HG03558 (cell line): ENCODE measurements at regions not wholly inside any gene's neighbourhood (a gene's known extent, or its start where the extent isn't known, plus 50 kb on each side); places are given as distances from the start of the nearest gene placed in this dataset.
"Not testable (repeated sequence)": the region's sequence is repeated elsewhere in the genome, so short reads cannot be mapped to it uniquely, and the experiment has no call there.

Source experiments
- ATAC-seq: cut with Tn5 transposase; IDR thresholded peaks from one replicate; pipeline ENCODE4 v1.9.1; 2021; ENCODE audit warnings: moderate number of reproducible peaks; ENCODE audit not compliant: unreplicated experiment; ENCODE audit errors: extremely low read depth

DNA sequence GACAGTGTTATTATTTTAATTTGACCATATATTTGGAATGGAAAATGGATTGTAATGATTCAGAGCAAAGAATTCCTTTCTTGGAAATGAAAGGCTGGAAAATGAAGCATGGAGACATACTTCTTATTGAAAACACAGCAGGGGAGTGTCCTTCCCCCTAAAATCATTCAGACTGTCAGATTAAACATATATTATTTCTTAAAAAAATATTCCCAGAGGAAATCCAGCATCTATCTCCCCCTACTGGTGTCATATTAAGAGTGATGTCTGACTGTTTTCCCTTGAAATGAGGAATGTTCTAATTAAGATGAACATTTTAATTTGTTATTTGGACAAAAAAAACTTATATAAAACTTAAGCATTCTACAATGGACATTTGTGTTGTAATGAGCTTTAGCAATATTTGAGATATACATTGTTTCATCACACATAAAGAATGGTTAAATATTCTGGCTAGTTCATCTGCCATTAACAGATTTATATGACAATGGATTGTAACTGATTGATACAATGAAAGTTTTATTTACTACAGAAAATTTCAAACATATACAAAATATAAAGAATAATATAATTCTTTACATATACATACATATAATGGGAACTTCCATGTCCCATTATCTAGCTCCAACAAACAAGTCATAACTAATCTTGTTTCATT lies 264.6 kb downstream of the SPRY1 start:
- no peak for ATAC-seq

DNA sequence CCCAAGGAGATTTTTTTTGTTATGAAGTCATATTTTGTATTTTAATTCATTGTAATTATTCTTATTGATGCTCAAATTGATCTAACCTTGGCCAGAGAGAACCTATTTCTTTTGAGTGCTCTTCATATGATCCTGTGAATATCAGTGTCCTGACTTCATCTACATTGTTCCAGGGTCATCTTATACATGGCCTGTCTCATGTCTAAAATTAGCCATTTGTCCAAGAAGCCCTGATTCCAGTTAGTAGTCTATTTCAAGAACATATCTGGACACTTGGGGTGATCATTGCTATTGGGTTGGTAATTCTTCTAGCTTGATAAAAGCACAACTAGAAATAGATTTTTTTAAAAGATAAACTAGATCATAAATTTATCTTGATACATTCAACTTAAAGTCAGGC lies 266.2 kb downstream of the SPRY1 start:
- no peak for ATAC-seq

GRCh38 chr4:123666486-123666885 lies 269.9 kb downstream of the SPRY1 start:
- ATAC-seq, result no peak

- ATAC-seq, result no peak
These were observed 270.9 kb downstream of the SPRY1 start for GRCh38 chr4:123667496-123667895.

- no peak for ATAC-seq
These were observed 271.4 kb downstream of the SPRY1 start for GRCh38 chr4:123667991-123668390.

- peak; percentile 93 for ATAC-seq
These were observed 275.2 kb downstream of the SPRY1 start for GRCh38 chr4:123671636-123672404.

DNA sequence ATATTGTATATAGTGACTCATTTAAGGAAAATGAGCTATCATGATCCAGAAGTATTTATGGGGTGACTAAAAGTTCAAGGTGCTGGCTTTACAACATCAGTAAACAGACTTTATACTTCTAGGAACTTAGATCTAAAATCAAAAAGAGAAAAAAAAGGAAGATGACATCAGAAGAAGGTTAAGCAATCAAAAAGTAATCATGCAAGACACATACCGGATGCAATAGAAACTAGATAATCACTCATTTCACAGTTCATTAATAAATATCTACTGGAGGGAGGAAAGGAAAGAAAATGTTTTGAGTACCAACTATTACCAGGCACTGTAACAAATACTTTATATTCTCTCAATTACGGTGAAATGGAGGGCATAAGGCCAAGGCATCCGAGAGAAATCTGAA lies 276.4 kb downstream of the SPRY1 start:
- no peak for ATAC-seq

GRCh38 chr4:123673971-123674370 lies 277.4 kb downstream of the SPRY1 start:
- no peak for ATAC-seq

DNA sequence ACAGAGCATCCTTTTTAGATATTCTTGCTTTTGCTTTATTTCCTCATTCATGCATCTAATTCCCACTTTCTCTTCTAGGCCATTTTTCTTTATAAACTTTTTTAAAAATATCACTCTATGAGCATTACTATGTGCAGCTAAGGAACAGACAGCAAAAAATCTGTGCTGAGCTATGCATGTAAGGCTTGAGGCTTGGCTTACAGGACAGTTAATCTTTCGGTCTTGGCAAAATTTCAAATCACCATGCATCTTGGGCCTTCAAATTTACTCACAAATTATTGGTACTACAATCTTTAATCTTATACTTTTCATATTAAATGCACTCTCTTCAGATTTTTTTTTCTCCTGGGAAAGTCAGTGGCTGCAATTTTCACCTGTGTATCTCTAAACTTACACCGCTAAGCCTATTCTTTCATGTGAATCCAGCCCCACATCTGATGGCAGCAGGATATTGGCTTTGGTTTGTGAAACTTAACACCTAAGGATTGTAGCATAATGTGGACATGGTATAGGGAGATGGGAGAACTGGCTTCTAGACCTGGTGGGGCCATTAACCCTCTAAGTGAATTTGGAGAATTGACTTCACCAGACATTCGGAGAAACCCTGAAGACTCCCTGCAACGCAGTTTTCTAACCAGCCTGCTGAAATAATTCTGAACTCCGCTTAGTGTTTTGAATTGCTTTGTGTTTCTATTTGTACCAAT lies 278.3 kb downstream of the SPRY1 start:
- no peak for ATAC-seq

- ATAC-seq, result no peak
These were observed 279.0 kb downstream of the SPRY1 start for GRCh38 chr4:123675567-123675966.

GRCh38 chr4:123676071-123676889 lies 279.7 kb downstream of the SPRY1 start:
- ATAC-seq, result no peak

- ATAC-seq, result no peak
These were observed 280.3 kb downstream of the SPRY1 start for GRCh38 chr4:123676890-123677229.

DNA sequence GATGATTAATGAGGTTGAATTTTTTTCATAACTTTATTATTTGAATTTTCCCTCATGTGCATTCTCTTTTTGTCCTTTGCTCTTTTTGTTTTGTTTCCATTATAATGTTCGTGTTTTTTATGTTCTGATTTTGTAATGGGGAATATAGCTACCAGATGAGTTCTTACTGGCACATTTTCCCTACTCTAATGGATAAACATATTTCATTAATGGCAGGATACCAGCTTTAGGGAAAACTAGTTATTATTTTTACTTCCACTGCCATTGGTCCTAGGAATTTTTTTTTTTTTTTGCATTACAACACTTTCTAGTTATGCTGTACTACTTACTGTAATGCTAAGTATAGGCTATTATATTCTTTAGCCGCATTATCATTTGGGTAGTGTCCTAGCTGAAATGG lies 286.3 kb downstream of the SPRY1 start:
- no peak for ATAC-seq

DNA sequence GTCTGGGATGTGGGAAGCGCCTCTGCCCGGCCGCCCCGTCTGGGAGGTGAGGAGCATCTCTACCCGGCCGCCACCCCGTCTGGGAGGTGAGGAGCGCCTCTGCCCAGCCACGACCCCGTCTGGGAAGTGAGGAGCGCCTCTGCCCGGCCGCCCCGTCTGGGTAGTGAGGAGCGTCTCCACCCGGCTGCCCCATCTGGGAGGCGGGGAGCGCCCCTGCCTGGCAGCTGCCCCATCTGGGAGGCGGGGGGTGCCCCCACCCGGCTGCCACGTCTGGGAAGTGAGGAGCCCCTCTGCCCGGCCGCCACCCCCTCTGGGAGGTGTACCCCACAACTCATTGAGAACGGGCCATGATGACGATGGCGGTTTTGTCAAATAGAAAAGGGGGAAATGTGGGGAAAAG lies 288.3 kb downstream of the SPRY1 start:
- not testable (repeated sequence) for ATAC-seq

GRCh38 chr4:123695531-123695930 lies 298.9 kb downstream of the SPRY1 start:
- not testable (repeated sequence) for ATAC-seq

- no peak for ATAC-seq
These were observed 300.1 kb downstream of the SPRY1 start for GRCh38 chr4:123696687-123697086.

DNA sequence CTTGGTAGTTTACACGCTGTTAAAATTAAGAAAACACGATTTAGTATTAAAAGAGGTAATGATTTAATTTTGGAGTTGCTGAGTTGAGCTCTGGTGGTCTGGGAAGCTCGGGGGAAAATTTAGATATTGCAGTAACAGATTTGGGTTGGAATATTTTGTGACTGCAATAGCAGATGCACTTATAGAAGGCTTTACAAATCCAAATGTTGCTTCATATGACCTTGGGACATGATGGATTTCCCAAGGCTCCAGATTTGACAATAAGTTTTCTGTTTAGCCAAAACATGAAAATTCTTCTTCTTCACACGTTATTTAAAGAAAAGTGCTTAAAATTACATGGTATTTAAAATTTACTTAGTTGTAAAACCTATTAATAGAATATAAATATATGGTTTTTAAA lies 302.0 kb downstream of the SPRY1 start:
- ATAC-seq, result no peak

- ATAC-seq, result no peak
These were observed 303.5 kb downstream of the SPRY1 start for GRCh38 chr4:123699880-123700771.

- no peak for ATAC-seq
These were observed 304.6 kb downstream of the SPRY1 start for GRCh38 chr4:123701131-123701575.

DNA sequence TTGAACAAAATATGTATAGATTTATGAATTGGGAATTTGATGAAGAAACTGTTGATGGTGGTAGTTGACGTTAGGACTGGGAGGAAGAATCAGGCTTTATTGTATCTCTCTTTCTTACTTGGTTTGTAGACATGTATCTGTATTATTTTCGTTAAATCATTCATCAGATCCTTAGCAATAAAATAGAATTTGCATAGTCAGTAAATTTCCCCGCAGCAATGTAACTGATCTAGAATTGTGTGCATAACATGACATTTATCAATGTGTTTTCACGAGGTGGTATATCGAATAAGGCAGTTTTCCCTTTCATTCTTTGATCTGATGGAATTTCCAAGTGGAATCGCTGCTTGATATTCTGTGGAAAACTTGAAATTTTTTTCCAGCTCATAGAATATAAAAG lies 308.8 kb downstream of the SPRY1 start:
- ATAC-seq, result no peak
